Natural killer cell treated with Interleukin-12 subunit alpha and Interleukin-12 subunit beta and Interleukin-15 and Interleukin-18, amount 100 ng/mL, for 72 hours (primary cell): ENCODE measurements at regions not wholly inside any gene's neighbourhood (a gene's known extent, or its start where the extent isn't known, plus 50 kb on each side); places are given as distances from the start of the nearest gene placed in this dataset.
A peak's percentile ranks its signal among the peaks of the same experiment; 100 is the strongest.
"Not testable (repeated sequence)": the region's sequence is repeated elsewhere in the genome, so short reads cannot be mapped to it uniquely, and the experiment has no call there.

Source experiments
- ATAC-seq, 2 donors: fragments of 150-1000 bp; cut with Tn5 transposase in 1 of 2; sonication (Bioruptor Pico), chemical (Tn5 transposase) in 1 of 2; 2 replicates each; pipeline ENCODE4 v1.10.0; 2021
- DNase-seq: peaks from one replicate; pipeline ENCODE4 v3.0.0; 2022; ENCODE audit warnings: low spot score
- H3K27ac Mint-ChIP-seq, 2 donors: 1 replicate in 1 of 2; 2 replicates in 1 of 2; pipeline ENCODE4 v1.8.0; 2022; ENCODE audit warnings: mixed read lengths in 2 of 2, mild to moderate bottlenecking in 1 of 2, moderate library complexity in 1 of 2
- H3K27me3 Mint-ChIP-seq, 2 donors: 1 replicate in 1 of 2; 2 replicates in 1 of 2; pipeline ENCODE4 v1.8.0; 2022; ENCODE audit warnings: mixed read lengths in 2 of 2
- H3K36me3 Mint-ChIP-seq: one replicate; pipeline ENCODE4 v1.8.0; 2022; ENCODE audit warnings: mixed read lengths
- H3K4me1 Mint-ChIP-seq, 2 donors: 1 replicate in 1 of 2; 2 replicates in 1 of 2; pipeline ENCODE4 v1.8.0; 2022; ENCODE audit warnings: low read depth in 2 of 2, mixed read lengths in 2 of 2, mild to moderate bottlenecking in 1 of 2
- H3K4me3 Mint-ChIP-seq: one replicate; pipeline ENCODE4 v1.8.0; 2022; ENCODE audit warnings: mixed read lengths
- H3K9me3 Mint-ChIP-seq: 2 replicates; pipeline ENCODE4 v1.8.0; 2022; ENCODE audit warnings: mixed read lengths

DNA sequence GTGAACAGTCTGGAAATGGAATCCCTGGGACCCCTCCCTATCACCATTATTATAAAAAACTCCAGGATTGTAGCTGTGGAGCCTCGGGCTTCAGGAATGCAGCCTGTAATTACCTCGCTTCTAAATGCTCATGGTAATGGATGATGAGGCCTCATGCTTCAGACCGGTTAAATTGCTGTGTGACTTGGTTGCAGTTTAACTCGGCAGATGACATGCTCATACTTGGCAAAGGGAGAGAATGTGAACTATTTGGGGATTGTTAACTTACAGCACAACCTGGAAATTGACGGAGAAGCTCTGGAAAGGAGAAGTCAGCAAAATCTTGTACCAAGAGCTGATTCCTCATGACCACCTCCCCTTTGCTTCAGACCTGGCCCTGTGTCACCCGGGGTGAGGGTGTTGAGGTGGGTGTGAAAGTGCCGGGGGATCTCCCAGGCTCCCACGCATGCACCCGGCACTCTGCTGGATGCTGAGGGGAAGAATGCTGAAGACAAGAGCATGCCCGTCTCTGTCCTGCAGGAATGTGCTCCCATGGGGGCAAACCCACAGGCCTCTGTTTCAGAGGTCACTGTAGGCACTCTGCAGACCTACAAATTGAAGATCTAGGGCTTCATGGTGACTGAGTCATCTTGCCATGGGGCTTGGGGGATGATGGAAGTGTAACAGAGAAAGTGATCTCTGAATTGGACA, 364.8 kb downstream of the RPS6KC1 start:
- Mint-ChIP-seq H3K9me3 (no peaks in the 10 kb centered on the region), H3K27me3 (peaks cover 9 to 16% of the 10 kb centered on the region in 2 donors), H3K4me3 (no peak overlapping the region), H3K36me3 (no peaks in the 10 kb centered on the region), H3K27ac (no peak overlapping the region), H3K4me1 (no peaks in the 10 kb centered on the region)
- ATAC-seq (no peak), DNase-seq (no peak)

DNA sequence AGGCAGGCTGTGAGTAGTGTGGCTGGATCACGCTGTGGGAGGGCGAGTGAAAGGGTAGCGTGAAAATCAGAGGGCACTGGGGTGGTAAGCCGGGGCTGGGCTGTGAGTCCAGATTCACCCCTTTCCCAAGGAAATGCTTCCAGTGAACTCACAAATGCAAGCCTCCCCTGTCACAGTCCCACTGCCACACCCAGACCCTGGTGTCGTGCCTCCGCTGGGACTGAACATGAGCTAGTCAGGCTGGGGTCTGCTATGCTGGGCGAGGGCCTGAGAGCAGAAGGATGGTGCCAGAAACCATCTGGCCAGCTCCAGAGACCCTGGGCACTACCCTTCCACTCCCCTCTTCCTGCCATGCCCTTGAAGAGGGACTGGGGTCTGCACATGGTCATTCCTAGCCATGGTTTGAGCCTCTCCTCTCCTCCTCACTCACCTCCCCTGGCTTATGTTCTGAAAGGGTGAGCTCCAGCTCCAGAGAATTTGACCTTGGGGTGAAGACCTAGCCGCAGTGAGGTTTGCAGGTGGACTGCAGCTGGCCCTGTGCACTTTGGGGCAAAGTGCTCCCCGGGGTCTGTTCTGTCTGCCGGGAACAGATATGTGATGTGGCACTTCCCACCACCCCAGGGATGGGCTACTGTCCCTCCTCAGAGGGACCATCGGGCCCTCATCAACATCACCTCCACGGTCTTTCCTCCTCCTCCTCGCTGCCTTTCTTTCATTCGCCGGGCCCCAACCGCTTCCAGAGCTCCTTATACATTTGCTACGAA, 365.6 kb downstream of the RPS6KC1 start:
- no peak overlapping the region for H3K4me3 Mint-ChIP-seq
- no peaks in the 10 kb centered on the region for H3K36me3 Mint-ChIP-seq
- no peaks in the 10 kb centered on the region for H3K9me3 Mint-ChIP-seq
- no peaks in the 10 kb centered on the region for H3K4me1 Mint-ChIP-seq
- no peak for DNase-seq
- no peak overlapping the region for H3K27ac Mint-ChIP-seq
- ATAC-seq, result peak in 1 of 2 donors; percentile 7
- peaks cover 9 to 11% of the 10 kb centered on the region in 2 donors for H3K27me3 Mint-ChIP-seq

DNA sequence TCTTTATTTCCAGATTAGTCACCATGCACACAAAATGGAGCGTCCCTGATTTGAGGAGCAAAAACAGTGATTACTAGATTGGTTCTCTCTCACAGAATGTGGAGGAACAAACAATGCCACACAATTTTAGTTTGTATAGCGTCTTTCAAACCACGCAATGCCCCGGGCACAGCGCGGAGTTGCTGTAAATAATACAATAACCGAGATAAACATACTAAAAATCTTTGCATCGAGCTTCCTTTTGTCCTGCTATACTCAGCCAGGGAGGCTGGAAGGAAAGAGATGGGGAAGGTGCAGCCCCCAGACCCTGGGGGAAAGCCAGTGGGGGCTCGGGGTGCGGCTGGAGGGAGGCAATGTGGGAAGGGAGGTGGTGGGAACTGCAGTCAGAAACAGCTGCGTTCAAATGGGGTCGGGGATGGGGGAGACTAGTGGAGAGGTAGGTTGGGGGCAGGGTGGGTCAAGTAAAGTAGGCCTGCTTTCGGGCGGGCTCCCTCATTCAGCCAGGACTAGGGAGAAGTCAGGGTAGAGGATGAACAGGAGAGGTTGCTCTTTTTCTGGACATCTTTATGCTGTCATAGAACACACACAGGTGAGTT, 366.3 kb downstream of the RPS6KC1 start:
- Mint-ChIP-seq H3K9me3 (no peaks in the 10 kb centered on the region), H3K27me3 (peaks cover 11 to 15% of the 10 kb centered on the region in 2 donors), H3K4me1 (no peaks in the 10 kb centered on the region), H3K27ac (no peak overlapping the region), H3K4me3 (no peak overlapping the region), H3K36me3 (no peaks in the 10 kb centered on the region)
- no peak for DNase-seq
- ATAC-seq, result no peak

DNA sequence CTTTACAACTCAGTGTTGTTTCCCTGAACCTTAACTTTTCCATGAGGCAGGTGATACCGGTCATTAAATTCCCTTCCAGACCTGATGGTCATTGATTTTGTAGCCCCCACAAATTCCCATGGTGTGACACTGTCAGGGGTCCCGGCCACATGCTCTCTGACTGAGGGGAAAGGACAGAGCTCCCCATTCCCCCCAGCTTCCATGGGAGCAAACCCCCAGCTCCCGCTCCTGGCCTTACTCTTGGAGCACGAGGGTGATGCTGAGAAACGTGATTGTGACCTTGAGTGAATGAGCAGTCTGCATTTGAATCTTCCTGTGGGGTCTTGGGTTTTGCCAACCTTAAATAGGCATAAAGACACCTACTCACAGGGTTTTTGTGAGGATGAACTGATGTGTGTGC, 366.8 kb downstream of the RPS6KC1 start:
- no peak overlapping the region for H3K4me3 Mint-ChIP-seq
- peaks cover 11 to 17% of the 10 kb centered on the region in 2 donors for H3K27me3 Mint-ChIP-seq
- H3K27ac Mint-ChIP-seq, result no peak overlapping the region
- H3K36me3 Mint-ChIP-seq, result no peaks in the 10 kb centered on the region
- ATAC-seq, result no peak
- H3K4me1 Mint-ChIP-seq, result no peaks in the 10 kb centered on the region
- DNase-seq, result no peak
- H3K9me3 Mint-ChIP-seq, result no peaks in the 10 kb centered on the region

DNA sequence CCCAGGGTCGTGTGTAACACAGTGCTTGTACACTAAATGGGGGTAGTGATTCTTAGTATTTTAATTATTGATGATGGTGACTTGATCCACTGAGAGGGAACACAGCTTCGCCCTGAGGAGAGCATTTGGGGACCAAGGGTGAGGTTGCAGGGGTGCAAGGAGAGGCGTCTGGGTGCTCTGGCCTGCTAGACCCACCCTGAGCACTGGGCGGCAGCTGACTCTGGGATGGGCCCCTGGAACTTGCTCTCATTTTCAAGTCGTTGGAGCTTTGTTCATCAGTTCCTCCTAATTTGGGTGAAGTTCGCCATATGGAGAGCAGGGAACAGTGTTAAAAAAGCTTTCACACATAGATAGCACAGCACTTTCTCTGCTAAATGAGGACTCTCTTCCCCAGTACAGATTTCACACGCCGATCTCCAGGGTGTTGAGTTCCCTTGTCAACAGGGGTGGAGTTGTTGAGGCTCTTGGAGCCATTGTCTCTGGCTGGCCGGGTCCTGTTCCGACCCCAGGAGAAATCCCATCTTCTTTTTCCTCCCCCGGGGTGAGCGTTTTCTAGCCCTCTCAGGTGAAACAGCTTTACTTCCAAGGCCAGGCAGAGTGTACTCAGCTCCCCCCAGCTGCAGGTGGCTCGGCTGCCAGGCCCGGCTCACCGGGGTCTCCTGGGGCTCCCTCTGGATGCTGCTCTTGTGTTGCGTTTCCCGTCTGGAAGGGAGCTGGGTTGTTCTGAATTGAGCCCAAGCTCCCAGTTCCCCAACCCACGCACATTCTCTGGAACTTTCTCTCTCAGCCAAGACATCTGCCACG, 367.4 kb downstream of the RPS6KC1 start:
- Mint-ChIP-seq H3K36me3 (no peaks in the 10 kb centered on the region), H3K27me3 (peaks cover 11 to 17% of the 10 kb centered on the region in 2 donors), H3K4me1 (no peaks in the 10 kb centered on the region), H3K4me3 (no peak overlapping the region), H3K27ac (no peak overlapping the region), H3K9me3 (no peaks in the 10 kb centered on the region)
- ATAC-seq (no peak), DNase-seq (no peak)

DNA sequence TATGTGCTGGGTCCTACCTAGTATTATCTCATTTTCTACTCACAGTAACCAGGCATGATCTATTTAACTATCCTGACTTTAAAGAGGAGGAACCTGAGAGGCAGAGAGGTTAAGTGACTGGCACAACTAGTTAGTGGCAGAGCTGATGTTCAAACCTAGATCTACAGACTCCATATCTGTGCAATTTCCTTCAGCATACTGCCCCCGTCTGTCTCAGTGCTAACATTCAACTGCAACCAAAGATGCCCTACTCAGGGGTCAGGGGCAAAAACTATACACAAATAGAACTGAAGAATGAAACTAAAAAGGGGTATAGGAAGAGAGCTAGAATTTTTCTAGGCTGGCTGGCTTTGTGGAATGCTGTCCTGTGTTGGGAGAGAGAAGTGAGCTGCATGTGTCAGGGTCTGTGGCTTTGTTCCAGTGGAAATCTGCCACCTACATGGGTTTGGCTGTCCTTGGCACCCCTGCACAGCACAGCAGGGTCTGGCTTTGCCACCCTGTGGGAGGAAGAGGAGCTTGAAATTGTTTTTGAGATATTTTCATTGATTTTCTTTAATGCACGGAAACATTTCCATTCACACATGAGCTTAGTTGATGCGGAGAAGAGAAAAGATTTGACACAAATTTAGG, 368.5 kb downstream of the RPS6KC1 start:
- H3K9me3 Mint-ChIP-seq, result no peaks in the 10 kb centered on the region
- ATAC-seq (no peak), DNase-seq (no peak)
- H3K4me1 Mint-ChIP-seq, result no peaks in the 10 kb centered on the region
- H3K27ac Mint-ChIP-seq, result no peak overlapping the region
- no peak overlapping the region for H3K4me3 Mint-ChIP-seq
- peaks cover 13 to 17% of the 10 kb centered on the region in 2 donors for H3K27me3 Mint-ChIP-seq
- H3K36me3 Mint-ChIP-seq, result no peaks in the 10 kb centered on the region

DNA sequence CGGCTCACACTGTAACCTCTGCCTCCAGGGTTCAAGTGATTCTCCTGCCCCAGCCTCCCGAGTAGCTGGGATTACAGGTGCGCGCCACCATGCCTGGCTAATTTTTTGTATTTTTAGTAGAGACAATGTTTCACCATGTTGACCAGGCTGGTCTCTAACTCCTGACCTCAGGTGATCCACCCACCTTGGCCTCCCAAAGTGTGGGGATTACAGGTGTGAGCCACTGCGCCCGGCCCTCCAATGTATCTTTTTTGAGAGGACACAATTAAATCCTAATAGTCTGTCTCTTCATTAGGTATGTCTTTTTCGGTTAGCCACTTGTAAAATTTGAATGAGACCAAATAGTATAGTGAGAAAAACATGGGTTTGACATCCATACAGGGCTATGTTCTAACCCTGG, 370.1 kb downstream of the RPS6KC1 start:
- not testable (repeated sequence) for H3K4me1 Mint-ChIP-seq, H3K4me3 Mint-ChIP-seq, ATAC-seq, H3K27ac Mint-ChIP-seq, H3K36me3 Mint-ChIP-seq, H3K9me3 Mint-ChIP-seq, DNase-seq
- H3K27me3 Mint-ChIP-seq, result peaks cover 13 to 23% of the 10 kb centered on the region in 2 donors

DNA sequence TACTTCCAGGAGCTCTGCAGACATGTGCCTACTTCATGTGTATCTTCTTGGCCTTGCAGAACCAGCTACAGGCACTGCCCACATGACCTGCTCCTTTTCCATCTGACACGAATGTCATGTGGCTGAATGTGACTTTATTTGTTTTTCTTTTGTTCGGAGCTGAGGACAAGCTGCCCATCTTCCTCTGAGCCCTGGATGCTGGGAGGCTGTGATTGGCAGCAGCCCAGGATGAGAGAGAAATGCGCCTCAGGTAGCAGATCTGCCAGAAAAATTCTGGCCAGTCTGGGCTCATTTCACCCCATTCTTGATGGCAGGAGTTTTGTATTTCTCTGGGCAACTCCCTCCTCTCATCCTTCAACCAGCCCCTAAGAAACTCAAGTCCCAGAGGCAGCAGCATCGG, 372.0 kb downstream of the RPS6KC1 start:
- Mint-ChIP-seq H3K9me3 (no peaks in the 10 kb centered on the region), H3K4me1 (no peaks in the 10 kb centered on the region), H3K27ac (no peak overlapping the region), H3K27me3 (peaks cover 11 to 23% of the 10 kb centered on the region in 2 donors), H3K4me3 (no peak overlapping the region), H3K36me3 (no peaks in the 10 kb centered on the region)
- no peak for ATAC-seq
- DNase-seq, result no peak

DNA sequence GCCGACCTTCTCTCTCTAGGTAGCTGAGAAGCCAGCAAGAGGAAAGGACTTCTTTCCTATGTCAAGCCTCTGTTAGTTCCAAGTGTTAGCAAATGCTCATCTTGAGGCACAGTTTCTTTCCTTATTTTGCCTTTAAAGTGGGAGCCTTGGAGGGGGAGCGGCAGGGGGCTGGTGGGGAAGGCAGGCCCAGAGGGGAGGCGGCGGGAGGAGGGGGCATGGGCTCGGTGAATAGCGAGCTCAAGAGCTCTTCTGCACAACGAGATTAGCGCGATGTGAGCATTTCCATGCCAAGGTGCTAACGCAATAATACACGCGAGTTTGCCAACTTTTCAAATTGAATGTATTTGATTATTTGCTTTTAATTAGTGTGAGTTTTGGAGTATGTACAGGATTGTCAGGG, 372.6 kb downstream of the RPS6KC1 start:
- no peak for DNase-seq
- Mint-ChIP-seq H3K27me3 (peaks cover 11 to 27% of the 10 kb centered on the region in 2 donors), H3K9me3 (peaks cover 2% of the 10 kb centered on the region), H3K36me3 (no peaks in the 10 kb centered on the region), H3K4me1 (no peaks in the 10 kb centered on the region), H3K4me3 (no peak overlapping the region), H3K27ac (no peak overlapping the region)
- ATAC-seq, result no peak

DNA sequence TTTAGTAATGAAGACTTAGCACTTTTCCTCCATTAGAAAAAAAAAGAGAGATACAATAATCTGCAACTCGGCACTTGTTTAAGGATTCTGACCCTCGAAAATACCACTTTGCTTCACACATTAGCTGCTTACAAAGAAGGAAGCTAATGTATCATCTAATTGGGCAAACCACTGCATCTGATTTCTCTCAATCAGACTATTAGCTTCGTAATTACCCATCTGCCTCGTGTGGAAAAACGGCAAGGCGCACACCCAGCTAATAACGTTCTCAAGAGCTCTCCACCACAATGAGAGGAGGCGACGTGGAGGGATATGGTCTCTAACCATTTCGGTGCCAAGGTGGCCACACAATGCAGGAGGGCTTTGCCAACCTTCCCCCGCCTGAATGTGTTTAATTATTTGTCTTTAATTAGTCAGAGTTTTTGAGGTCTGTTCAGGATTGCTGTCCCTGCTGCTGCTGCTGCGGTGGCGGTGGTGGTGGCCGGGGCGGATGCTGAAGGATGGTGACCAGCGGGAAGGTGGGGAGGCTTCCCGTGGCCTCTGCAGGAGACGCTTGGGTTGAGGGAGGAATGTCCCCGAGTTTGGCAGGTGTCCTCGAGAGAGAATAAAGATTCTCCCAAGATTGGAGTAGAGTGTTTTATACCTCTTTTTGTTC, 374.5 kb downstream of the RPS6KC1 start:
- H3K4me3 Mint-ChIP-seq, result no peak overlapping the region
- peaks cover 2% of the 10 kb centered on the region for H3K9me3 Mint-ChIP-seq
- H3K27me3 Mint-ChIP-seq, result peaks cover 9 to 19% of the 10 kb centered on the region in 2 donors
- no peak overlapping the region for H3K27ac Mint-ChIP-seq
- H3K4me1 Mint-ChIP-seq, result no peaks in the 10 kb centered on the region
- no peak for ATAC-seq
- DNase-seq, result no peak
- H3K36me3 Mint-ChIP-seq, result no peaks in the 10 kb centered on the region

DNA sequence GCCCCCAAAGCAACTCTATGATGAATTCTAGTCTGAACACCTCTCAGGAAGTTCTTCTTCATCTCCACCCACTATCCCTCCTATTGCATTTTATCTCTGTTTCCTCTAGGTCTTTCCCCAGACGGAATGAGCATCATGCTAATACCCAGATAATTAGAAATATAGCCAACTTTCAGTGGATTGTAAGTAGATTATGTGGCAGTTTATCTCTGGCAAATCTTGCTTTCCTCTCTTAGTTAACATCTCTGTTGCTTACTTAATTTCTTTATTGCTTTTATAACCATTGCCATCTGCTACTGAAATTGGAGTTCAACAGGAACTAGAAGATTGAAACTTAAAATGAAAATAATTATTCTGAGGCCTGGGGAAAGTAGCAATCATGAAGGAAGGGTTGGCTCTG, 378.6 kb downstream of the RPS6KC1 start:
- ATAC-seq (no peak), DNase-seq (no peak)
- no peaks in the 10 kb centered on the region for H3K36me3 Mint-ChIP-seq
- H3K27me3 Mint-ChIP-seq, result peaks cover 7 to 25% of the 10 kb centered on the region in 2 donors
- H3K27ac Mint-ChIP-seq, result no peak overlapping the region
- H3K4me3 Mint-ChIP-seq, result no peak overlapping the region
- H3K4me1 Mint-ChIP-seq, result no peaks in the 10 kb centered on the region
- H3K9me3 Mint-ChIP-seq, result peaks cover 2% of the 10 kb centered on the region

DNA sequence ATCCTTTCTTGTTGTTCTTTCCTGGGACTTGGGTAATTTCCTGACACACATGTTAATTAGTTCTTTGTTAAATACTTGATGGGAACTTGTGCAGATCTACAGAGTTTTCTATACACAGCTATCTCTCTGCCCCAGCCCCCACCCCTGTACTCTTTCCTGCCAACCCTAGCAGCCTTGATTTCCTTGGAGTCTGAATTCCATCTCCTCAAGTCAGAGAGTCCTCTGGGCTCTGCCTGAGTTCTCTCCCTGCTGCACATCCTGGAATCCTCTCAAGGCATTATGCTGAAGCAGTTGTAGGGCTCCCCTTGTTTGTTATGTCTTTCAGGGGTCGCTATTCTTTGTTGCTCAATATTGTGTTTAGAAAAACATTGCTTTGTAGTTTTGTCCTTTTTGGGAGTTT, 384.7 kb downstream of the RPS6KC1 start:
- Mint-ChIP-seq H3K27me3 (peaks cover 14 to 45% of the 10 kb centered on the region in 2 donors), H3K27ac (no peak overlapping the region)

DNA sequence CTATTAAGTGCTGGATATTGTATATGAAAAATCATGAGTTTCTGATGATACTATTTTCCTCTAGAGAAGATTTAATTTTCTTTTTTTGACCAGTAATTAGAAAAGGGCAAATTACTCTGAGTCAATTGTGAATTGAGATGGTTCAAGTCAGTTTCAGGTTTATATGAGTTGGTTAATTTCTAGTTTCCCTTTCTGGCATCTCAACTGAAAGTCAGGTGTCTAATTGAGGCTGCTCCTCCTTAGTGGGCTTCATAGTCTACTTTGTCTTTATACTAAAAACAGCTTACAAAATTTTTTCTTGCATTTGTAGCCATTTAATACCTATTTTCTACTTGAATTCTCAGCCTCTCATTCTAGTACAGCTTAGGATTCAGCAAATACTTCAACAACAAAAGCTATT, 387.3 kb downstream of the RPS6KC1 start:
- H3K9me3 Mint-ChIP-seq, result peaks cover 5% of the 10 kb centered on the region
- no peak overlapping the region for H3K4me3 Mint-ChIP-seq
- DNase-seq, result no peak
- peaks cover 19 to 46% of the 10 kb centered on the region in 2 donors for H3K27me3 Mint-ChIP-seq
- H3K36me3 Mint-ChIP-seq, result no peaks in the 10 kb centered on the region
- H3K4me1 Mint-ChIP-seq, result no peaks in the 10 kb centered on the region
- no peak overlapping the region for H3K27ac Mint-ChIP-seq
- no peak for ATAC-seq

More for the DNA sequence above, 384.7 kb downstream of the RPS6KC1 start:
- DNase-seq (no peak), ATAC-seq (no peak)
- H3K4me3 Mint-ChIP-seq, result no peak overlapping the region
- H3K36me3 Mint-ChIP-seq, result no peaks in the 10 kb centered on the region
- no peaks in the 10 kb centered on the region for H3K4me1 Mint-ChIP-seq
- H3K9me3 Mint-ChIP-seq, result peaks cover 5% of the 10 kb centered on the region
